Putamen (tissue), 1 donor: ENCODE measurements at regions not wholly inside any gene's neighbourhood (a gene's known extent, or its start where the extent isn't known, plus 50 kb on each side); places are given as distances from the start of the nearest gene placed in this dataset.

ENCODE experiments used
- DNase-seq: peaks from one replicate; pipeline ENCODE4 v3.0.0-alpha.2; 2016; ENCODE audit warnings: low spot score

DNA sequence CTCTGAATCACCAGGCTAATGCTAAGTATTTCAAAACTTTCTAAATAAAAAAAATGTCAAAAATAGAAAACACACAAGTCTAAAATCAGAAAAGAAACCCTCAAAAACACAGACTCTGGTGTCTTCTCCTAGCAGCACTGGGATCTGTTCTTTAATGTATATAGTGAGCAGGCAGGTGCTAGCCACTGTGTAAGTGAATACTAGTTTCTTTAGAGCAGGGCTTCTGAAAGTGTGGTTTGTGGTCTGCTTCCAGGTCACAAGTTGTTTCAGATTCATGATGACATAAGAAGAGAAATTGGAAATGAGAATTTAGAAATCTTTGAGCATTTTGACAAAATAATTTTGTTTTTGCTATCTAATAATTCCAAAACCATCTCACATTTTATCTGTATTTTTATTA, 763.1 kb downstream of the USP25 start:
- no peak for DNase-seq

DNA sequence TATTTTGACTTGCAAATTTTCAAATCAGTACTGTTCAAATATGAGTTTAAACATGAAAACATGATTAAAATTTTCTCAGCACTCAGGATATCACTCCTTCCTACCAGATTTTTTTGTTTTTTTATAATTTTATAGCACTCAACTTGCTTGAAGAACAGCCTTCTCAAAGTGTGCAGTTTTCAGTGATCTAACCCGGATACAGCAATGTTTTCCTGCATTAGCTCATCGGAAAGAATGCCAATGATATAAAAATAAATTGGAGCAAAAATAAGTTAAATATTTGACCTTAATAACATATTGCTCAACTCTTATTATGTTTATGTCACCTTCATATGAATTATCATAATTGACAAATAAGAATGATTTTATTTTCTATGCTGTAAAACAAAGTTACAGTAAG, 766.8 kb downstream of the USP25 start:
- DNase-seq, result no peak

- DNase-seq, result no peak
These were observed 770.5 kb downstream of the USP25 start for GRCh38 chr21:16500271-16500670.

DNA sequence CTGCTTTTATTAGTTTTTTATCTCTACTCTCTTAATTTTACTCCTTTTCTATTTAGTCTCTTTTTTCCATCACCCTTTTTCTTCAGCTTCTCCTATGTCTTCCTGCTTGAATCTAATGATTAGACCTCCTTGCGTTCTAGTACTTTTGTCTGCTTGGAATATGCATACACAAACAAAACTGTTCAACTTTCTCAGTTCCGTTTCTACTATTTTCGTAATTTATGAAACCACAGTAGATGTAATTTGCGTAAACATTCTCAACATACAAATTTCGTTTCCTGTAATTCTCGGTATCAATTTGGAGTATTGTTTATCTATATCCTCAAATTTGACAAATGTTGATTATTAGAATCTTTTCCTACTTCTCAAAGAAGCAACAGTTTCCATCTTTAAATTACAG, 772.5 kb downstream of the USP25 start:
- no peak for DNase-seq

DNA sequence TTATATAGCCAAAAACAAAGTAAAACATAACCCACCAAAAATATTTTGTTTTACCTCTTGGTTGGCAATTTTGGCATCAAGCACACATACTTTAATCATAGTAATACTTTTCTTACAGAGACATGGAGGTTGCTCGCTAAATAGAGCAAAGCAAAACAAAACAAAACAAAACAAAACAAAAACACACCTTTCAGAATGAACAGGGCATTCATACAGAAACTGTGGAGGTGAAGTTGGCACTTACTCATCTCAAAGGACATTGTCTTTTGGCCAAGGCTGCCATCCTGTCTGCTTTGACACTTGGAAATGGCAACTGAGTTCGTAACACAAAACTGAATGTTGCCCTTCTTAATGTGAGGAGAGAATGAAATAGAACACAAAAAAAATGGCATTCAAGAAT, 773.1 kb downstream of the USP25 start:
- no peak for DNase-seq

GRCh38 chr21:16504281-16504680, 774.5 kb downstream of the USP25 start:
- no peak for DNase-seq

- no peak for DNase-seq
These were observed 775.0 kb downstream of the USP25 start for GRCh38 chr21:16504766-16505165.

DNA sequence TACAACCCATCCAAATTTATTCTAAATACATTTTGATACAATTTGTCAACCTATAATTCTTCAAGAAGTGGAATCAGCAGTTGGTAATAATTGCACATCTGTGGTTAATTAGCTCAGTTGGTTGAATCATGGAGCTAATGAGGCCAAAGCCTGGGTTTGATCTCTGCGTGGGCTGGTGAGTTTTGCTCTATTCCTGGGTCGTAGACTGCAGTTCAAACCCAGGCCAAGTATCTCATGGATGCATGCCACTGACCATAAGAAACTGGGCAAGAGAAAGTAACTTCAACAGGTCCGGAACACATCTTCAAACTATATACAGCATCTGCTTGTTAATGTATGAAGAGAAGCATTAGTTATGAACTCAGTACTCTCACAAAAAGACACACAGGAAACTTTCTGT, 779.7 kb downstream of the USP25 start:
- no peak for DNase-seq

DNA sequence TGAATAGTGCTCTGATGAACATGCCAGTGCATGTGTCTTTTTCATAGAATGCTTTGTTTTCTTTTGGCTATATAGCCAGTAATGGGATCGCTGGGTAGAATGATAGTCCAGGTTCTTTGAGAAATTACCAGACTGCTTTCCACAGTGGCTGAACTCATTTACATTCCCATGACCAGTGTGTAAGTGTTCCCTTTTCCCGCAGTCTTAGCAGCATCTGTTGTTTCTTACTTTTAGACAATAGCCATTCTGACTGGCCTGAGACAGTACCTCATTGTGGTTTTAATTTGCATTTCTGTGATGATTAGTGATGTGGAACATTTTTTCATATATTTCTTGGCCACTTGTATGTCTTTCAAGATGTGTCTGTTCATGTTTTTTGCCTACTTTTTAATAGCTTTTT, 784.5 kb downstream of the USP25 start:
- peak; percentile 87 for DNase-seq

- DNase-seq, result no peak
These were observed 787.6 kb downstream of the USP25 start for GRCh38 chr21:16517383-16517782.

DNA sequence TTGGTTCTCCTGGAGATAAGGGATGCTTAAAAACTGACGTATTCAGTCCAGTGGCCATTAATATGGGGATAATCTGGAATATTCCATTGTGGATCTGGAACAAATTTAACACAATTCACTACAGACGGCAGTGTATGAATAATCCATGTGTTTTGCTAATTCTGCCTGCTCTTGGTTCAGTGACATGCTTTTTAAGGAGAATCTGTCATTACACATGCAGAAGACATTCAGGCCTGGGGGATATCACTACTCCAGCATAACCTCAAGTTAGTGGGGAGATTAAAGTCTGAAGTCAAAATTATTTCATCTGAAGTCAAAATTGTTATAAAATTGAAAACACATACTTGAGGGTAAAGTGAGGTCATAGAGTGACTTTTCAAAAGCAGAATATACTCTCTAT, 789.3 kb downstream of the USP25 start:
- no peak for DNase-seq

- no peak for DNase-seq
These were observed 789.9 kb downstream of the USP25 start for GRCh38 chr21:16519644-16520043.

DNA sequence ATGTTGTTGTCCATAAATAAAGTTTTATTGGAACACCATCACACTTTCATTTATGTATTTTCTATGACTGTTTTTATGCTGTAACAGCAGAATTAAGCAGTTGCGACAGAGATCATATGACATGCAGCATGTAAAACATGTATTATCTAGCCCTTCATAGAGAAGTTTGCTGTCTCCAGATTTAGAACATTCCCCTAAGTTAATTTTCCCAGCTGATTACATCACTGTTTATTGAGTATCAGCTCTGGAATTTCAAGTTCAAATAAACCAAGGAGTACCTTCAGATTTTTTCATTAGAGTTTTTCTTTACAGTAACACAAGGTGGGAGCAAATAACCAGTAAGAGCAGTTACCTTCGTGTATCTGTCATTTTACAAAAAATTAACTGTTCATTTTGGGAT, 792.8 kb downstream of the USP25 start:
- no peak for DNase-seq

DNA sequence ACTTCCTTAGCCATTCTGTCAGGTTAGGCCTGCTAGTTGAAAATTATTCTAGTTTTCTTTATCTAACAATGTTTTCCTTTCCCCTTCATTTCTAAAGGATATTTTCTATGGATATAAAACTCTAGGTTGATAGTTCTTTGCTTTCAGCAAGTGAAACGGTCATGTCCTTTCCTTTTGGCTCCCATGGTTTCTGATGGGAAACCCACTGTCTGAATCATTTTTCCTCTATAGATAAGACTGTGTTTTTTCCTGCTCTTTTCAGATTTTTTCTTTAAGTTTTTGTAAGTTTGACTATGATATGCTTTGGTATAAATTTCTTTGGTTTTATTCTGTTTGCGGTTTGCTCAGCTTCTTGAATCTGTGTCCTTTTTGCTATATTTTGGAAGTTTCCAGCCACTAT, 800.9 kb downstream of the USP25 start:
- no peak for DNase-seq

GRCh38 chr21:16532840-16533239, 803.1 kb downstream of the USP25 start:
- DNase-seq, result peak; percentile 8

GRCh38 chr21:16533692-16534407, 804.1 kb downstream of the USP25 start:
- peak; percentile 62 for DNase-seq

DNA sequence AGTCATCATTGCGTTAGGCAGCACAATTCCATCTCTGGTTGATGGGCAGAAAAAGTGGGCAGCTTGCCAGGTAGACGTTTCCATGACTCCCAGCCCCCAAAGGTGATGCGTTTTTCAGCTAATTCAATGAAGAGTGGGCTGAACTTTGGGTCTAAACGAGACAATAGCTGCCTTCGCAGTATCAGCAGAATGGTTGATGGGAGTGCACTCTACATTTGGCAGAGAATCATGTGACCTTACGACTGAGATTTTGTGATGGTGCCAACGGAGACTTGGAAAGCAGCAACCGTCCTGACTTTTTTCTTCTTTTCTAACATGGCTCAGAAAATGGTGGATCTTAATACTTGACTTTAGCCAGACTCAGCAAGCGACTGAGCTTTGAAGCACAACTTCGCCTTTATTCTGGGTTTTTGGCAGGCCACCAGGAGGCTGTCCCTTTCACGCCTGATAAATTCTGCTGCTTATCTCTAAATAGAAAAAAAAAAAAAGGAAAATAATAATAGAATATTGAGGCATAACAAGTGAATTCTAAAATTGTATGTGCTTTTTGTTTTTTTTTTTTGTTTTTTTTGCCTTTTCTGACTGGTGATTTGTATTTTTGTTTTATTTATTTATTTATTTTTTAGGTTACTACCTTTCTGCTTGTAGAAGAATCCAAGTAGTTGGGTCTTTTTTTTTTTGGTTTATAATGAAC, 804.8 kb downstream of the USP25 start:
- peak; percentile 82 for DNase-seq

GRCh38 chr21:16535102-16535422, 805.3 kb downstream of the USP25 start:
- peak; percentile 84 for DNase-seq

- DNase-seq, result no peak
These were observed 805.8 kb downstream of the USP25 start for GRCh38 chr21:16535626-16536025.

DNA sequence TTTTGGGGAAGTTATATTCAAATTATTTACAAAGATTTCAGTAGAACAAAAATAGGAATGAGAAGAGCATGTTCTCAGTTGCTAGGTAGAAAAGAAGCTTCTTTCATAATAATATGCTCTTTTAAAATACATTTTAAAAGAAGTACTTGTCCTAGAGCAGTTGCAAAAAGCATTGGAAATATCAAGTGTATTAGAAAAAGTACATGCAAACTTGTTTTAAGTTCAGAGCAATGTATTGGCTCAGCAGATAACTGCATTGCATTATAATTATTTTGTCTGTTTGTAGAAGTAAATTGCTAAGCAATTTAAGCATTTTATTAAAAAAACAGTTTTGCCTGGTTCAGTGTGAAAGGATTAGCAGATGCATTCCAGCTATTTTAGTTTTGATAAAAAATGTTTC, 806.4 kb downstream of the USP25 start:
- DNase-seq, result no peak

DNA sequence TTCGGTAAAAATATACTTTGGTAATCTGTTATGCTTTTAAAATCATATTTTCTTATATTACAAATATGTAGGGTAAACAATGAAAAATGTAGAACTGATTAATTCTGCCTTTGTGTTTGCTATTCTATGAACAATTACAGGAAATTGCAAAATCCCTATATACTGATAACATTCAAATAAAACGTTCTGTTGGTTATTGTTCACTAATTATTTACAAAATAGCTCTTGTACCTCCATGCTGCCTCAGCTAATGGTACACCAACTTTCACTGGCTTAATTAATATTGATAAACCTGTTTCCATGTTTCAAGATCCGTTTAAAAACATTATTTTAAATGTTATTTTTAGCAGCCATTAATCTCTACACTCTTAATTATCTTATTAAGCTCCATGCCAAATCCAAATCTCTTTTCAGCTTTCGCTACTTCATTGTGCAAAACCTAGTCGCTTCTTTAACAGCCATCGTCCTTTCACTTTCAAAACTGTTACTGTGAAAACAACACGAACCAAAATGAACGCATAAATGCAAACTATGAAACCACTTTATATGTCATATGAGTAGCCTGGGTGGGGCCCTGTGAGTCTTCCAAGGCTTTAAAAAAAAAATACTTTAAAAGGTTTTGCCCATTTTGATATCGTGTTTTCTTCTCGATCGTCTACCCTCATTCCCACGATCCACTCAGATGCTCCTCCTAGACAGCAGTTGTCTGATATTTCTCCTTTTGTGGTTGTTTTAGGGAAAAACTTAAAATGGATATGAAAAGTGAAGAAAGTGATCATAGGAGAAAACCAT, 807.1 kb downstream of the USP25 start:
- DNase-seq, result peak; percentile 34

- DNase-seq, result no peak
These were observed 807.7 kb downstream of the USP25 start for GRCh38 chr21:16537501-16537900.

GRCh38 chr21:16538405-16538804, 808.6 kb downstream of the USP25 start:
- DNase-seq, result no peak
